Upper lobe of left lung (tissue), 6 donors: ENCODE measurements at regions not wholly inside any gene's neighbourhood (a gene's known extent, or its start where the extent isn't known, plus 50 kb on each side); places are given as distances from the start of the nearest gene placed in this dataset.
"Not testable (repeated sequence)": the region's sequence is repeated elsewhere in the genome, so short reads cannot be mapped to it uniquely, and the experiment has no call there.

Experiments
- ATAC-seq, 2 donors: fragments of 200-7000 bp; cut with Tn5 transposase; one replicate each; pipeline ENCODE4 v1.9.1; 2022; ENCODE audit warnings: mild to moderate bottlenecking in 2 of 2, moderate library complexity in 2 of 2; ENCODE audit not compliant: low FRiP score in 2 of 2
- DNase-seq, 2 donors: peaks; one replicate each; pipeline ENCODE4 v3.0.0-alpha.2; 2019 to 2020
- H3K27ac ChIP-seq, 4 donors: fragments of 200-600 bp; sonication (generic); one replicate each; pipeline ENCODE4 v1.5.1; 2016 to 2019
- H3K27me3 ChIP-seq, 4 donors: fragments of 200-600 bp; sonication (generic); one replicate each; pipeline ENCODE4 v1.5.1; 2017 to 2019
- H3K36me3 ChIP-seq, 4 donors: fragments of 200-600 bp; sonication (generic); one replicate each; pipeline ENCODE4 v1.5.1; 2016 to 2019
- H3K4me1 ChIP-seq, 4 donors: fragments of 200-600 bp; sonication (generic); one replicate each; pipeline ENCODE4 v1.5.1; 2018 to 2019
- H3K4me3 ChIP-seq, 4 donors: fragments of 200-600 bp; sonication (generic); one replicate each; pipeline ENCODE4 v1.5.1; 2017 to 2019; ENCODE audit warnings: mild to moderate bottlenecking in 2 of 4, moderate library complexity in 1 of 4
- H3K9me3 ChIP-seq, 4 donors: fragments of 200-600 bp; sonication (generic); one replicate each; pipeline ENCODE4 v1.5.1; 2018 to 2019
- CTCF ChIP-seq, 6 experiments: fragments of 450-650 bp in 4 of 6; fragments of 200-600 bp in 2 of 6; sonication (generic) in 2 of 6; IDR thresholded peaks; one replicate each; pipeline ENCODE4 v1.5.1; 2016 to 2019; ENCODE audit warnings: antibody characterized with exemption in 6 of 6
- EP300 ChIP-seq, 4 donors: sonication (generic); formaldehyde crosslinking; IDR thresholded peaks; one replicate each; pipeline ENCODE4 v1.5.1; 2017; ENCODE audit warnings: antibody characterized with exemption in 4 of 4, control low read depth in 2 of 4
- POLR2A ChIP-seq, 4 donors: fragments of 450-650 bp; IDR thresholded peaks; one replicate each; pipeline ENCODE4 v1.5.1; 2016 to 2017; ENCODE audit warnings: antibody characterized with exemption in 4 of 4, mild to moderate bottlenecking in 2 of 4
- POLR2AphosphoS5 ChIP-seq, 2 donors: sonication (generic); formaldehyde crosslinking; IDR thresholded peaks; one replicate each; pipeline ENCODE4 v1.5.1; 2017; ENCODE audit warnings: antibody characterized with exemption in 2 of 2
- WGBS, 2 donors: methylation state at CpG; one replicate each; pipeline ENCODE4 v1.1.5; 2017 to 2018; 5-methylcytosine and 5-hydroxymethylcytosine counted together
- donor health status: DM: no; HTN: no; CAD: no; lungs with moderate emphysema.
- donor health status: DM: no; HTN: yes; CAD: no; lungs with severe emphysema.

GRCh38 chr22:10934704-10935103 is 4593.3 kb upstream of the OR11H1 start:
- H3K4me1 ChIP-seq, H3K4me3 ChIP-seq, H3K36me3 ChIP-seq, DNase-seq, H3K27me3 ChIP-seq, H3K27ac ChIP-seq, ATAC-seq: not testable (repeated sequence)
- WGBS, 2 donors, result 30 to 31% methylated on average over 3 of the region's 3 CpGs
- peaks cover 0 to 17% (median under 1%) of the 10 kb centered on the region in 4 donors for H3K9me3 ChIP-seq

GRCh38 chr22:10961043-10961860 is 4566.7 kb upstream of the OR11H1 start:
- TF ChIP-seq EP300 (IDR thresholded peaks at IDR 0.05) (no peak), CTCF (IDR thresholded peaks at IDR 0.05) (no peak), POLR2A (IDR thresholded peaks at IDR 0.05) (no peak), POLR2AphosphoS5 (IDR thresholded peaks at IDR 0.05) (no peak)
- WGBS, 2 donors, result 72 to 75% methylated on average over 47 to 69 of the region's 69 CpGs
- H3K27me3 ChIP-seq, result no peaks in the 10 kb centered on the region
- ATAC-seq, result peak; percentile 52 to 74
- DNase-seq, result peak in 1 of 2 donors; percentile 88
- H3K36me3 ChIP-seq, result no peaks in the 10 kb centered on the region
- no peak overlapping the region for H3K4me3 ChIP-seq
- H3K27ac ChIP-seq, result no peak overlapping the region
- H3K4me1 ChIP-seq, result no peaks in the 10 kb centered on the region
- peaks cover 0 to 24% (median 16%) of the 10 kb centered on the region in 4 donors for H3K9me3 ChIP-seq

GRCh38 chr22:10961861-10962255 is 4566.1 kb upstream of the OR11H1 start:
- not testable (repeated sequence) for H3K4me1 ChIP-seq, H3K27me3 ChIP-seq, H3K4me3 ChIP-seq, H3K27ac ChIP-seq, ATAC-seq, H3K36me3 ChIP-seq
- WGBS, 2 donors, result 71 to 82% methylated on average over 14 of the region's 14 CpGs
- DNase-seq, result peak in 1 of 2 donors; percentile 49
- H3K9me3 ChIP-seq, result peaks cover 0 to 24% (median 16%) of the 10 kb centered on the region in 4 donors
